Suprapubic skin (tissue), 4 donors: ENCODE measurements at regions not wholly inside any gene's neighbourhood (a gene's known extent, or its start where the extent isn't known, plus 50 kb on each side); places are given as distances from the start of the nearest gene placed in this dataset.

Source experiments
- DNase-seq, 2 donors: peaks; one replicate each; pipeline ENCODE4 v3.0.0-alpha.2; 2019; ENCODE audit warnings: low spot score in 2 of 2
- H3K27ac ChIP-seq: fragments of 200-600 bp; sonication (generic); one replicate; pipeline ENCODE4 v1.5.1; 2019
- H3K27me3 ChIP-seq: fragments of 200-600 bp; sonication (generic); one replicate; pipeline ENCODE4 v1.5.1; 2019
- H3K36me3 ChIP-seq: fragments of 200-600 bp; sonication (generic); one replicate; pipeline ENCODE4 v1.5.1; 2019
- H3K4me1 ChIP-seq: fragments of 200-600 bp; sonication (generic); one replicate; pipeline ENCODE4 v1.5.1; 2019
- H3K4me3 ChIP-seq: fragments of 200-600 bp; sonication (generic); one replicate; pipeline ENCODE4 v1.5.1; 2019; ENCODE audit warnings: mild to moderate bottlenecking
- H3K9me3 ChIP-seq: fragments of 200-600 bp; sonication (generic); one replicate; pipeline ENCODE4 v1.5.1; 2019
- EP300 ChIP-seq: sonication (generic); formaldehyde crosslinking; IDR thresholded peaks from one replicate; pipeline ENCODE4 v1.6.1; 2017; ENCODE audit warnings: antibody characterized with exemption
- POLR2A ChIP-seq, 2 donors: fragments of 450-650 bp; IDR thresholded peaks; one replicate each; pipeline ENCODE4 v1.6.1; 2017; ENCODE audit warnings: antibody characterized with exemption in 2 of 2, mild to moderate bottlenecking in 2 of 2, moderate library complexity in 2 of 2
- POLR2AphosphoS5 ChIP-seq, 3 donors: sonication (generic); formaldehyde crosslinking; IDR thresholded peaks; one replicate each; pipeline ENCODE4 v1.6.1; 2017; ENCODE audit warnings: antibody characterized with exemption in 3 of 3
- WGBS: methylation state at CpG from one replicate; pipeline ENCODE4 v1.1.5; 2018; 5-methylcytosine and 5-hydroxymethylcytosine counted together
- TF ChIP-seq, protein P1 (sequence below), 2 donors: fragments of 200-600 bp in 1 of 2; fragments of 450-650 bp in 1 of 2; sonication (generic) in 1 of 2; IDR thresholded peaks; one replicate each; pipeline ENCODE4 v1.5.1; 2016 to 2019; ENCODE audit warnings: antibody characterized with exemption in 2 of 2, mild to moderate bottlenecking in 1 of 2, moderate library complexity in 1 of 2

- Histone ChIP-seq H3K27me3 (no peaks in the 10 kb centered on the region), H3K4me1 (peaks cover 3% of the 10 kb centered on the region), H3K9me3 (no peaks in the 10 kb centered on the region), H3K27ac (no peak overlapping the region), H3K4me3 (no peak overlapping the region), H3K36me3 (no peaks in the 10 kb centered on the region)
- TF ChIP-seq POLR2A (IDR thresholded peaks at IDR 0.05) (no peak), POLR2AphosphoS5 (IDR thresholded peaks at IDR 0.05) (no peak)
- WGBS, result 90% methylated on average over 6 of the region's 6 CpGs
- DNase-seq, result no peak
These were observed 165.6 kb downstream of the MREG start for GRCh38 chr2:215847718-215848117.

GRCh38 chr2:215847056-215847455 is 166.3 kb downstream of the MREG start:
- WGBS, result 86% methylated on average over 3 of the region's 3 CpGs
- Histone ChIP-seq H3K9me3 (no peaks in the 10 kb centered on the region), H3K27me3 (no peaks in the 10 kb centered on the region), H3K4me1 (peaks cover 3% of the 10 kb centered on the region), H3K27ac (no peak overlapping the region), H3K36me3 (no peaks in the 10 kb centered on the region), H3K4me3 (no peak overlapping the region)
- TF ChIP-seq POLR2A (IDR thresholded peaks at IDR 0.05) (no peak), EP300 (no peak), POLR2AphosphoS5 (IDR thresholded peaks at IDR 0.05) (no peak)
- TF ChIP-seq, protein P1, sequence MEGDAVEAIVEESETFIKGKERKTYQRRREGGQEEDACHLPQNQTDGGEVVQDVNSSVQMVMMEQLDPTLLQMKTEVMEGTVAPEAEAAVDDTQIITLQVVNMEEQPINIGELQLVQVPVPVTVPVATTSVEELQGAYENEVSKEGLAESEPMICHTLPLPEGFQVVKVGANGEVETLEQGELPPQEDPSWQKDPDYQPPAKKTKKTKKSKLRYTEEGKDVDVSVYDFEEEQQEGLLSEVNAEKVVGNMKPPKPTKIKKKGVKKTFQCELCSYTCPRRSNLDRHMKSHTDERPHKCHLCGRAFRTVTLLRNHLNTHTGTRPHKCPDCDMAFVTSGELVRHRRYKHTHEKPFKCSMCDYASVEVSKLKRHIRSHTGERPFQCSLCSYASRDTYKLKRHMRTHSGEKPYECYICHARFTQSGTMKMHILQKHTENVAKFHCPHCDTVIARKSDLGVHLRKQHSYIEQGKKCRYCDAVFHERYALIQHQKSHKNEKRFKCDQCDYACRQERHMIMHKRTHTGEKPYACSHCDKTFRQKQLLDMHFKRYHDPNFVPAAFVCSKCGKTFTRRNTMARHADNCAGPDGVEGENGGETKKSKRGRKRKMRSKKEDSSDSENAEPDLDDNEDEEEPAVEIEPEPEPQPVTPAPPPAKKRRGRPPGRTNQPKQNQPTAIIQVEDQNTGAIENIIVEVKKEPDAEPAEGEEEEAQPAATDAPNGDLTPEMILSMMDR (IDR thresholded peaks at IDR 0.05), result no peak
- DNase-seq, result no peak

DNA sequence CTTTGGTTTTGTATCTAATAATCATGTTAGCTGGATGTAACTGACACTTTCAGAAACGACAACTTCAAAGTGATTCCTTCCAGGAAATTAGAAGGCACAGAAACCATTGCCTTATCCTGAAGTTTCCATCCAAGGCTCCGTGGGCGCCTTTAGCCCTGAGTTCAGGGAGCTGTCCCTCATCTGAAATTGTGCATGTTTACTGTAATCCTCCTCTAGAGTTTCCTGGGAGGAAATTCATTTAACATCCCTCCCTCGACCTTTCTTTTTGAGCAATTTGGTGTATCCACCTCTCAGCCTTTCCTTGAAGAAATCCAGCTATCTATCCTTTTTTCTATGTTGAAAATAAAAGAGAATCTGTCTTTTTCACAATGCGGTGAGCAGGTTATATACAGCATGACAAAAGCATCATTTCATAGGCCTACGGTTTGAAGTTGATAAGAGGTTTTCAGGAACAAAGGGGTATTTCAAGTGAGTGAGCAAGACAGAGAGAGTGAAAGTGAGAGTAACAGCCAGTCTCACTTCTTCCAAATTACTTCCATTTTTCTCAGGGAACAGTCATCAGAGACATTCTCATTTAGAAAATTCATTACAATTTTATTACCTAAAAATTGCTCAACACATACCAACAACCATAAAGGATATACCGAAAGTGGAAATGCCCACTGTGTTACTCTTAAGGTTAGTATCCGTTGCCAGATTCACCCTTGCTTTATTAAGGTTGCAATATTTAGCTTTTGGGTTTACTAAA is 167.3 kb downstream of the MREG start:
- DNase-seq, result no peak
- Histone ChIP-seq H3K9me3 (no peaks in the 10 kb centered on the region), H3K27ac (no peak overlapping the region), H3K36me3 (no peaks in the 10 kb centered on the region), H3K27me3 (no peaks in the 10 kb centered on the region), H3K4me3 (no peak overlapping the region), H3K4me1 (peaks cover 3% of the 10 kb centered on the region)
- WGBS, result 75% methylated on average over 8 of the region's 8 CpGs
- TF ChIP-seq, protein P1 (IDR thresholded peaks at IDR 0.05), result no peak
- TF ChIP-seq POLR2AphosphoS5 (IDR thresholded peaks at IDR 0.05), result no peak
- no peak for TF ChIP-seq POLR2A (IDR thresholded peaks at IDR 0.05)
- TF ChIP-seq EP300, result no peak

DNA sequence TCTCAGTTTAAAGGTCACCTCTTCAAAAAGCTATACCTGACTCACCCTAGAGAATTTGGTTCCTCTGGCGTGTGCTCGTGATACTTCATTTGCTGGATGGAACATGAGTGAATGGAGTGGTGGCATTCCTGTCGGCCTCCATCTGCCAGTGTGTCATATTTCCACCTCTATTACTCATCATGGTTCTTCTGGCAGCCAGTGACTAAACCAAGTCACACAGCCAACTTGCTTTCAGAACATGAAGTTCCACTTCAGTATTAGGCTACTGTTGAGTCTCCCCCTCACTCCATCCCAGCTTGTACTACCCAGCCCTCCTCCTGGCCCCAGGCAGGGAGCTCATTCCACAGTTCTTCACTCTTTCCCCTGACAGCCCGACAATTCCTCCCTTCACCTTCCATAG is 169.8 kb downstream of the MREG start:
- no peak for TF ChIP-seq EP300
- TF ChIP-seq POLR2A (IDR thresholded peaks at IDR 0.05), result no peak
- TF ChIP-seq POLR2AphosphoS5 (IDR thresholded peaks at IDR 0.05), result peak in 1 of 3 donors; percentile 68
- TF ChIP-seq, protein P1 (IDR thresholded peaks at IDR 0.05), result no peak
- Histone ChIP-seq H3K9me3 (no peaks in the 10 kb centered on the region), H3K27me3 (no peaks in the 10 kb centered on the region), H3K4me3 (no peak overlapping the region), H3K4me1 (peaks cover 3% of the 10 kb centered on the region), H3K36me3 (no peaks in the 10 kb centered on the region), H3K27ac (peak overlapping the region; percentile 46)
- 49% methylated on average over 4 of the region's 4 CpGs for WGBS
- DNase-seq, result no peak

- DNase-seq, result no peak
These were observed 172.1 kb downstream of the MREG start for GRCh38 chr2:215841175-215841816.

More at GRCh38 chr2:215841175-215841816, 172.1 kb downstream of the MREG start:
- Histone ChIP-seq H3K36me3 (no peaks in the 10 kb centered on the region), H3K27me3 (no peaks in the 10 kb centered on the region), H3K9me3 (no peaks in the 10 kb centered on the region), H3K4me3 (no peak overlapping the region), H3K27ac (no peak overlapping the region), H3K4me1 (peaks cover 3% of the 10 kb centered on the region)
- 73% methylated on average over 5 of the region's 5 CpGs for WGBS
- TF ChIP-seq POLR2A (IDR thresholded peaks at IDR 0.05) (no peak), POLR2AphosphoS5 (IDR thresholded peaks at IDR 0.05) (no peak), EP300 (no peak)
- TF ChIP-seq, protein P1 (IDR thresholded peaks at IDR 0.05), result no peak
